Prostate gland (tissue), 2 donors: ENCODE measurements at regions not wholly inside any gene's neighbourhood (a gene's known extent, or its start where the extent isn't known, plus 50 kb on each side); places are given as distances from the start of the nearest gene placed in this dataset.
"Not testable (repeated sequence)": the region's sequence is repeated elsewhere in the genome, so short reads cannot be mapped to it uniquely, and the experiment has no call there.

Source experiments
- DNase-seq: peaks from one replicate; pipeline ENCODE4 v3.0.0-alpha.2; 2019; ENCODE audit warnings: low spot score
- H3K27ac ChIP-seq, 2 donors: fragments of 200-600 bp; sonication (generic); 2 replicates each; pipeline ENCODE4 v1.5.1; 2017 to 2019
- H3K27me3 ChIP-seq: fragments of 200-600 bp; sonication (generic); replicated peaks from 2 replicates; pipeline ENCODE4 v1.5.1; 2019; ENCODE audit not compliant: insufficient read depth
- H3K36me3 ChIP-seq, 2 donors: fragments of 200-600 bp; sonication (generic); 1 replicate in 1 of 2; 2 replicates in 1 of 2; pipeline versions ENCODE4 v1.5.1 to v1.8.1; 2017 to 2019
- H3K4me1 ChIP-seq: fragments of 200-600 bp; sonication (generic); replicated peaks from 2 replicates; pipeline ENCODE4 v1.5.1; 2019
- H3K4me3 ChIP-seq, 2 donors: fragments of 200-600 bp; sonication (generic); 2 replicates each; pipeline ENCODE4 v1.5.1; 2017 to 2019
- H3K9me3 ChIP-seq: fragments of 200-600 bp; sonication (generic); 2 replicates; pipeline ENCODE4 v1.5.1; 2017
- POLR2A ChIP-seq: fragments of 450-650 bp; IDR thresholded peaks from one replicate; pipeline ENCODE4 v1.6.1; 2016; ENCODE audit warnings: antibody characterized with exemption, mild to moderate bottlenecking
- POLR2AphosphoS5 ChIP-seq: sonication (generic); formaldehyde crosslinking; IDR thresholded peaks from one replicate; pipeline ENCODE4 v1.6.1; 2017; ENCODE audit warnings: antibody characterized with exemption
- WGBS: methylation state at CpG from one replicate; pipeline ENCODE4 v1.1.5; 2018; 5-methylcytosine and 5-hydroxymethylcytosine counted together
- intact Hi-C: fragments of 100-400 bp; cut with DNase I; formaldehyde crosslinking; loops from one replicate; pipeline ENCODE4 v1.14.2; 2022
- TF ChIP-seq, protein P1 (sequence below), 4 experiments: fragments of 200-600 bp in 2 of 4; fragments of 450-650 bp in 2 of 4; sonication (generic) in 2 of 4; IDR thresholded peaks; 1 replicate in 3 of 4; 2 replicates in 1 of 4; pipeline ENCODE4 v1.5.1; 2016 to 2019; ENCODE audit warnings: antibody characterized with exemption in 4 of 4, mild to moderate bottlenecking in 2 of 4, moderate library complexity in 2 of 4

DNA sequence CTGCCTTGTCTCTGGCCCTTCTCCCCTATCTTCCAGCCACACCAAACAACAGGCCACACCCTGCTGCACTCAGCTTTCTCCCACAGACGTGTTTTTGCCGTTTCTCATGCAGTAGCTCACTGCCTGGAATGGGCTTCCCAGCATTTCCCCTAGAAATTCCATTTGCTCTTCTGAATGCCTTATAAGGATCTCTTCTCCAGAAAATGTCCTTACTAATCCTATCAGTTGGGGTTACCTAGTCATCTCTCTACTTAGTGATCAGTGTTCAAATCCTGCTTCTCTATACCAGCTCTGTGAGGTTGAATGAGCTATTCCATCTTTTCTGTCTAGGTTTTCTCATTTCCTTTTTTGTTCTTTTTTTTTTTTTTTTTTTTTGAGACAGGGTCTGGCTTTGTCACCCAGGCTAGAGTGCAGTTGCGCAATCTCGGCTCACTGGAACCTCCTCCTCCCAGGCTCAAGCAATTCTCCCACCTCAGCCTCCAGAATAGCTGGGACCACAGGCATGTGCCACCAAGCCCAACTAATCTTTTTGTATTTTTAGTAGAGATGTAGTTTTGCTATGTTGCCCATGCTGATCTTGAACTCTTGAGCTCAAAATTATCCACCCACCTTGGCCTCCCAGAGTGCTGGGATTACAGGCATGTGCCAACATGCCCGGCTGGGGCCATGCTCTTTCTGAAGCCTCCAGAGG is 98.2 kb upstream of the CHD2 start:
- Histone ChIP-seq H3K4me1 (no peaks in the 10 kb centered on the region), H3K4me3 (no peak overlapping the region), H3K27ac (no peak overlapping the region), H3K27me3 (no peaks in the 10 kb centered on the region), H3K36me3 (no peaks in the 10 kb centered on the region), H3K9me3 (no peaks in the 10 kb centered on the region)
- 75% methylated on average over 5 of the region's 5 CpGs for WGBS
- intact Hi-C loops: loop anchor here (5.0 to 10.0 kb wide), 2 partner anchors 187 to 270 kb away; no protein-coding TSS in a partner anchor
- DNase-seq: no peak
- TF ChIP-seq, protein P1, sequence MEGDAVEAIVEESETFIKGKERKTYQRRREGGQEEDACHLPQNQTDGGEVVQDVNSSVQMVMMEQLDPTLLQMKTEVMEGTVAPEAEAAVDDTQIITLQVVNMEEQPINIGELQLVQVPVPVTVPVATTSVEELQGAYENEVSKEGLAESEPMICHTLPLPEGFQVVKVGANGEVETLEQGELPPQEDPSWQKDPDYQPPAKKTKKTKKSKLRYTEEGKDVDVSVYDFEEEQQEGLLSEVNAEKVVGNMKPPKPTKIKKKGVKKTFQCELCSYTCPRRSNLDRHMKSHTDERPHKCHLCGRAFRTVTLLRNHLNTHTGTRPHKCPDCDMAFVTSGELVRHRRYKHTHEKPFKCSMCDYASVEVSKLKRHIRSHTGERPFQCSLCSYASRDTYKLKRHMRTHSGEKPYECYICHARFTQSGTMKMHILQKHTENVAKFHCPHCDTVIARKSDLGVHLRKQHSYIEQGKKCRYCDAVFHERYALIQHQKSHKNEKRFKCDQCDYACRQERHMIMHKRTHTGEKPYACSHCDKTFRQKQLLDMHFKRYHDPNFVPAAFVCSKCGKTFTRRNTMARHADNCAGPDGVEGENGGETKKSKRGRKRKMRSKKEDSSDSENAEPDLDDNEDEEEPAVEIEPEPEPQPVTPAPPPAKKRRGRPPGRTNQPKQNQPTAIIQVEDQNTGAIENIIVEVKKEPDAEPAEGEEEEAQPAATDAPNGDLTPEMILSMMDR (IDR thresholded peaks at IDR 0.05): no peak
- TF ChIP-seq POLR2AphosphoS5 (no peak), POLR2A (no peak)

DNA sequence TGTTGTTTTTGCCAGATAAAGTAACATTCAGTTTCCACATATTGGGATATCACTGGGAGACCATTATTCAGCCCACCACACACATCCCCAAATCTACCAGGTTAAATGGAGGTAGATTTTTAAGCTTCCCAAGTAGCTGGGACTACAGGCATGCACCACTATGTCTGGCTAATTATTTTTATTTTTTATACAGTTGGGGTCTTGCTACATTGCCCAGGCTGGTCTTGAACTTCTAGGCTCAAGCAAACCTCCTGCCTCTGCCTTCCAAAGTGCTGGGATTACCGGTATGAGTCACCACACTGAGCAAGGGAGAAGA is 96.6 kb upstream of the CHD2 start:
- Histone ChIP-seq H3K27me3 (no peaks in the 10 kb centered on the region), H3K4me3 (no peak overlapping the region), H3K4me1 (no peaks in the 10 kb centered on the region), H3K9me3 (no peaks in the 10 kb centered on the region), H3K27ac (peak overlapping the region; percentile 71 to 76), H3K36me3 (no peaks in the 10 kb centered on the region)
- no peak for DNase-seq
- 31% methylated on average over 1 of the region's 1 CpG for WGBS
- intact Hi-C loops: loop anchor here (5.0 to 10.0 kb wide), 2 partner anchors 189 to 269 kb away; no protein-coding TSS in a partner anchor
- TF ChIP-seq, protein P1 (IDR thresholded peaks at IDR 0.05): no peak
- no peak for TF ChIP-seq POLR2AphosphoS5
- TF ChIP-seq POLR2A: no peak

DNA sequence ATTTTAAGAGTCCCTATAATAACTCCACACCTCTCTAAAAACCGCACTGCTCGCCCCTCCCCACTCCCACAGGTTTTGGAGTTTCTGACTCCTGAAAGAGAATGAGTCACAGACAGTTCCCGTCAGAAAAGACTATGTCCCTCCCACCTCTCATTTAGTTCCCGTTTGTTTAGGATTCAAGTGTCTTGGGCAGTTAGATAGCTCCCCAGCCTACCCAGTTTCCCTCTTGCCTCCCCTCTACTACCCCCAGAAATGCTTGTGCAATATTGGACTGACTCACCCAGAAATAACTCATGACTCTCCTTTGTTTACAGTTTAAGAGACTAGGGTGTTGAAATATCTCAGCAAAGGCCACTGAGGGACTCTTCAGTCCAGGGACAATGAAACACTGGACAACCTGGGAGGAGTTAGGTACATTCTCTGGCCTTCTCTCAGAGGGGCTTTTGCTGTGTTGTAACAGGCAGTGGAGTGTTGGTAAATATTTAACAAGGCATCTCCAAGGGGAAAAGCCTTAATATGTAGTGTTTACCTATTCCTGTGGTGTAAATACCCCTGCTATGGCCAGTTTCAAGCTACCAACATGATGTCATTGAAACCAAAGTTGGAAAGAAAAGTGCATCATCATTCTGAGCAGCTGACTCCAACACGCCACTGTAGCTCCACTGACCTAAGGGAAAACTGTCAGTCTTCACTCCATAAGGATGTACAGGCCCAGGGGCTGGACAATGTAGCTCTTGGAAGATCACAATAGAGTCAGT is 96.1 kb upstream of the CHD2 start:
- H3K27ac ChIP-seq: peak overlapping the region; percentile 71 to 76
- H3K36me3 ChIP-seq: no peaks in the 10 kb centered on the region
- H3K4me1 ChIP-seq: no peaks in the 10 kb centered on the region
- no peak overlapping the region for H3K4me3 ChIP-seq
- intact Hi-C loops: loop anchor here (5.0 to 10.0 kb wide), 2 partner anchors 189 to 268 kb away; no protein-coding TSS in a partner anchor
- TF ChIP-seq, protein P1 (IDR thresholded peaks at IDR 0.05): no peak
- TF ChIP-seq POLR2AphosphoS5 (peak; percentile 94), POLR2A (peak; percentile 35)
- peak; percentile 71 for DNase-seq
- WGBS: 29% methylated on average over 5 of the region's 5 CpGs
- H3K9me3 ChIP-seq: no peaks in the 10 kb centered on the region
- H3K27me3 ChIP-seq: no peaks in the 10 kb centered on the region

DNA sequence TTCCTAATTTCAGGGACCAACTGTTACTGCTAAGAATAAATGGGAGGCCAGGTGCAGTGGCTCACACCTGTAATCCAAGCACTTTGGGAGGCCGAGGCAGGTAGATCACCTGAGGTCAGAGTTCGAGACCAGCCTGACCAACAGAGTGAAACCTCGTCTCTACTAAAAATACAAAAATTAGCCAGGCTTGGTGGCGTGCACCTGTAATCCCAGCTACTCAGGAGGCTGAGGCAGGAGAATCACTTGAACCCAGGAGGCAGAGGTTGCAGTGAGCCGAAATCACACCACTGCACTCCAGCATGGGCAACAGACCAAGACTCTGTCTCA is 95.6 kb upstream of the CHD2 start:
- H3K27me3 ChIP-seq, H3K9me3 ChIP-seq, H3K4me3 ChIP-seq, H3K4me1 ChIP-seq, H3K36me3 ChIP-seq, DNase-seq: not testable (repeated sequence)
- peak overlapping the region; percentile 71 to 76 for H3K27ac ChIP-seq
- 94% methylated on average over 5 of the region's 5 CpGs for WGBS
- intact Hi-C loops: loop anchor here (5.0 to 10.0 kb wide), 2 partner anchors 190 to 268 kb away; no protein-coding TSS in a partner anchor

DNA sequence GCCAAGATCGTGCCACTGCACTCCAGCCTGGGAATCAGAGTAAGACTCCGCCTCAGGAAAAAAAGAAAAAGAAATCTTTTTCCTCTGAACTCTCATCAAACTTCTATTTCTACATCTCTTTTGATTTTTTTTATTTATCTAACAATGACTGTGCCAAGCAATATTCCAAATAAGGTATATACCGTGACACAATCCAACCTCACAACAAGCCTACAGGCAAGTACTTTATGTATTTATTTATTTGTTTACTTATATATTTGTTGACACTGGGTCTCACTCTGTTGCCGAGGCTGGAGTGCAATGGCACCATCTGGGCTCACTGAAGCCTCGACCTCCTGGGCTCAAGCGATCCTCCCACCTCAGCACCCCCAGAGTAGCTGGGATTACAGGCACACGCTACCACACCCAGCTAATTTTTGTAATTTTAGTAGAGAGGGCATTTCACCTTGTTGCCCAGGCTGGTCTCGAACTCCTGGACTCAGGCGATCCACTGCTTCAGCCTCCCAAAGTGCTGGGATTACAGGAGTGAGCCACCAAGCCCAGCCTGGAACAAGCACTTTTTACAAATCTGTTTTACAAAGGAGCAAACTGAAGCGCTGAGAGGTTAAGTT is 94.9 kb upstream of the CHD2 start:
- H3K4me3 ChIP-seq: no peak overlapping the region
- H3K36me3 ChIP-seq: no peaks in the 10 kb centered on the region
- peak overlapping the region; percentile 71 to 76 for H3K27ac ChIP-seq
- no peak for DNase-seq
- no peaks in the 10 kb centered on the region for H3K4me1 ChIP-seq
- no peaks in the 10 kb centered on the region for H3K9me3 ChIP-seq
- intact Hi-C loops: loop anchor here (5.0 to 10.0 kb wide), 3 partner anchors 97 to 222 kb away; partner anchors contain the start of gene CHD2
- no peaks in the 10 kb centered on the region for H3K27me3 ChIP-seq
- TF ChIP-seq, protein P1 (IDR thresholded peaks at IDR 0.05): no peak
- TF ChIP-seq POLR2AphosphoS5 (no peak), POLR2A (no peak)
- WGBS: 88% methylated on average over 10 of the region's 10 CpGs

DNA sequence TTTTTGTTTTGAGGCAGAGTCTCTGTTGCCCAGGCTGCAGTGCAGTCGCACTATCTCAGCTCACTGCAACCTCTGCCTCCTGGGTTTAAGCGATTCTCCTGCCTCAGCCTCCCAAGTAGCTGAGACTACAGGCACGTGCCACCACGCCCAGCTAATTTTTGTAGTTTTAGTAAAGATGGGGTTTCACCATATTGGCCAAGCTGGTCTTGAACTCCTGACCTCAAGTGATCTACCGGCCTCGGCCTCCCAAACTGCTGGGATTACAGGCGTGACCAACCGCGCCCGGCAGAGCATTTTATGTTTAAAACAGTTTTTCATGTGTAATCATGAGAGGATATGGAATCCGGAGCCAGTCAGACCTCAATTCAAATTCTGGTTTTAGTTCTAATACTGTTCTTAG is 94.0 kb upstream of the CHD2 start:
- H3K36me3 ChIP-seq, H3K27ac ChIP-seq, H3K9me3 ChIP-seq, H3K4me3 ChIP-seq, DNase-seq, H3K4me1 ChIP-seq, H3K27me3 ChIP-seq: not testable (repeated sequence)
- WGBS: 98% methylated on average over 11 of the region's 11 CpGs
- intact Hi-C loops: loop anchor here (5.0 to 10.0 kb wide), 3 partner anchors 96 to 221 kb away; partner anchors contain the start of gene CHD2
